Prostate gland (tissue), 2 donors: ENCODE measurements at regions not wholly inside any gene's neighbourhood (a gene's known extent, or its start where the extent isn't known, plus 50 kb on each side); places are given as distances from the start of the nearest gene placed in this dataset.

Experiments used
- DNase-seq: peaks from one replicate; pipeline ENCODE4 v3.0.0-alpha.2; 2019; ENCODE audit warnings: low spot score
- H3K27ac ChIP-seq, 2 donors: fragments of 200-600 bp; sonication (generic); 2 replicates each; pipeline ENCODE4 v1.5.1; 2017 to 2019
- H3K27me3 ChIP-seq: fragments of 200-600 bp; sonication (generic); replicated peaks from 2 replicates; pipeline ENCODE4 v1.5.1; 2019; ENCODE audit not compliant: insufficient read depth
- H3K36me3 ChIP-seq, 2 donors: fragments of 200-600 bp; sonication (generic); 1 replicate in 1 of 2; 2 replicates in 1 of 2; pipeline versions ENCODE4 v1.5.1 to v1.8.1; 2017 to 2019
- H3K4me1 ChIP-seq: fragments of 200-600 bp; sonication (generic); replicated peaks from 2 replicates; pipeline ENCODE4 v1.5.1; 2019
- H3K4me3 ChIP-seq, 2 donors: fragments of 200-600 bp; sonication (generic); 2 replicates each; pipeline ENCODE4 v1.5.1; 2017 to 2019
- H3K9me3 ChIP-seq: fragments of 200-600 bp; sonication (generic); 2 replicates; pipeline ENCODE4 v1.5.1; 2017
- POLR2A ChIP-seq: fragments of 450-650 bp; IDR thresholded peaks from one replicate; pipeline ENCODE4 v1.6.1; 2016; ENCODE audit warnings: antibody characterized with exemption, mild to moderate bottlenecking
- POLR2AphosphoS5 ChIP-seq: sonication (generic); formaldehyde crosslinking; IDR thresholded peaks from one replicate; pipeline ENCODE4 v1.6.1; 2017; ENCODE audit warnings: antibody characterized with exemption
- WGBS: methylation state at CpG from one replicate; pipeline ENCODE4 v1.1.5; 2018; 5-methylcytosine and 5-hydroxymethylcytosine counted together
- intact Hi-C: fragments of 100-400 bp; cut with DNase I; formaldehyde crosslinking; loops from one replicate; pipeline ENCODE4 v1.14.2; 2022
- TF ChIP-seq, protein P1 (sequence below), 4 experiments: fragments of 200-600 bp in 2 of 4; fragments of 450-650 bp in 2 of 4; sonication (generic) in 2 of 4; IDR thresholded peaks; 1 replicate in 3 of 4; 2 replicates in 1 of 4; pipeline ENCODE4 v1.5.1; 2016 to 2019; ENCODE audit warnings: antibody characterized with exemption in 4 of 4, mild to moderate bottlenecking in 2 of 4, moderate library complexity in 2 of 4

DNA sequence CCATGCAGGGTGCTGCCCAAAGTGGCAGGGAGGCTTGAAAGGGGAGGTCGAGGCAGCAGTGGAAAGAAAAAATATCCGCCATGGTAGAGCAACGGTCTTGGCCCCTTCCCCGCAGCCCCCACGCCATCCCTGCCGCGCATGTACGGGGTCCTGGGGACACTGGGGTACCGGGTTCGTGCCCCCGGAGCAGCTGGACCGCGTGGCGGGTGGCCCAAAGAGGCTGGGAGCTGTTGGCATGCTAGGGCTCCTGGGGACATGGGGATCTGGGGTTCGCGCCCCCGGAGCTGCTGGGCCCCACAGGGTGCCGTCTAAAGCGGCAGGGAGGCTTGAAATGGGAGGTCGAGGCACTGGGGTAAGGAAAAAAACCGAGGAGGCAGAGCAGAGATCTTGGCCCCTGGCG, 316.5 kb downstream of the ALG10 start:
- H3K4me3 ChIP-seq, result no peak overlapping the region
- 80% methylated on average over 22 of the region's 22 CpGs for WGBS
- no peak for DNase-seq
- H3K36me3 ChIP-seq, result no peaks in the 10 kb centered on the region
- no peak overlapping the region for H3K27ac ChIP-seq
- TF ChIP-seq POLR2AphosphoS5 (no peak), POLR2A (no peak)
- TF ChIP-seq, protein P1, sequence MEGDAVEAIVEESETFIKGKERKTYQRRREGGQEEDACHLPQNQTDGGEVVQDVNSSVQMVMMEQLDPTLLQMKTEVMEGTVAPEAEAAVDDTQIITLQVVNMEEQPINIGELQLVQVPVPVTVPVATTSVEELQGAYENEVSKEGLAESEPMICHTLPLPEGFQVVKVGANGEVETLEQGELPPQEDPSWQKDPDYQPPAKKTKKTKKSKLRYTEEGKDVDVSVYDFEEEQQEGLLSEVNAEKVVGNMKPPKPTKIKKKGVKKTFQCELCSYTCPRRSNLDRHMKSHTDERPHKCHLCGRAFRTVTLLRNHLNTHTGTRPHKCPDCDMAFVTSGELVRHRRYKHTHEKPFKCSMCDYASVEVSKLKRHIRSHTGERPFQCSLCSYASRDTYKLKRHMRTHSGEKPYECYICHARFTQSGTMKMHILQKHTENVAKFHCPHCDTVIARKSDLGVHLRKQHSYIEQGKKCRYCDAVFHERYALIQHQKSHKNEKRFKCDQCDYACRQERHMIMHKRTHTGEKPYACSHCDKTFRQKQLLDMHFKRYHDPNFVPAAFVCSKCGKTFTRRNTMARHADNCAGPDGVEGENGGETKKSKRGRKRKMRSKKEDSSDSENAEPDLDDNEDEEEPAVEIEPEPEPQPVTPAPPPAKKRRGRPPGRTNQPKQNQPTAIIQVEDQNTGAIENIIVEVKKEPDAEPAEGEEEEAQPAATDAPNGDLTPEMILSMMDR (IDR thresholded peaks at IDR 0.05), result no peak
- H3K4me1 ChIP-seq, result no peaks in the 10 kb centered on the region
- intact Hi-C loops, result no loop called here
- no peaks in the 10 kb centered on the region for H3K9me3 ChIP-seq
- no peaks in the 10 kb centered on the region for H3K27me3 ChIP-seq

DNA sequence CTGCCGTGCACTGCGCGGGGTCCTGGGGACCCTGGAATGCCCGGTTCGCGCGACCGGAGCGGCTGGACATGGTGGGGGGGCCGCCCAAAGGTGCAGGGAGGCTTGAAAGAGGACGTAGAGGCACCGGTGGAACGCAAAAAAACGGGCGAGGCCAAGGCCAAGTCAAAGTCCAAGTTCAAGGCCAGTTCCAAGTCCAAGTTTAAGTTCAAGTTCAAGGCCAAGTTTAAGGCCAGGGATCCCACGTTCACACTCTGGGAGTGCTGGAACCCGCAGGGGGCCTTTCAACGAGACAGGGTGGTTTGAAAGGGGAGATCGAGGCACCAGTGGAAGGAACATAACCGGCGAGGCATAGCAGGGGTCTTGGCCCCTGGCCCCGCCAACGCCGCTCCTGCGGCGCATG, 317.6 kb downstream of the ALG10 start:
- intact Hi-C loops, result no loop called here
- no peak overlapping the region for H3K4me3 ChIP-seq
- no peaks in the 10 kb centered on the region for H3K36me3 ChIP-seq
- H3K27ac ChIP-seq, result no peak overlapping the region
- 68% methylated on average over 26 of the region's 26 CpGs for WGBS
- no peaks in the 10 kb centered on the region for H3K27me3 ChIP-seq
- no peaks in the 10 kb centered on the region for H3K9me3 ChIP-seq
- no peaks in the 10 kb centered on the region for H3K4me1 ChIP-seq
- TF ChIP-seq, protein P1 (IDR thresholded peaks at IDR 0.05), result no peak
- TF ChIP-seq POLR2A (no peak), POLR2AphosphoS5 (no peak)
- DNase-seq, result no peak

DNA sequence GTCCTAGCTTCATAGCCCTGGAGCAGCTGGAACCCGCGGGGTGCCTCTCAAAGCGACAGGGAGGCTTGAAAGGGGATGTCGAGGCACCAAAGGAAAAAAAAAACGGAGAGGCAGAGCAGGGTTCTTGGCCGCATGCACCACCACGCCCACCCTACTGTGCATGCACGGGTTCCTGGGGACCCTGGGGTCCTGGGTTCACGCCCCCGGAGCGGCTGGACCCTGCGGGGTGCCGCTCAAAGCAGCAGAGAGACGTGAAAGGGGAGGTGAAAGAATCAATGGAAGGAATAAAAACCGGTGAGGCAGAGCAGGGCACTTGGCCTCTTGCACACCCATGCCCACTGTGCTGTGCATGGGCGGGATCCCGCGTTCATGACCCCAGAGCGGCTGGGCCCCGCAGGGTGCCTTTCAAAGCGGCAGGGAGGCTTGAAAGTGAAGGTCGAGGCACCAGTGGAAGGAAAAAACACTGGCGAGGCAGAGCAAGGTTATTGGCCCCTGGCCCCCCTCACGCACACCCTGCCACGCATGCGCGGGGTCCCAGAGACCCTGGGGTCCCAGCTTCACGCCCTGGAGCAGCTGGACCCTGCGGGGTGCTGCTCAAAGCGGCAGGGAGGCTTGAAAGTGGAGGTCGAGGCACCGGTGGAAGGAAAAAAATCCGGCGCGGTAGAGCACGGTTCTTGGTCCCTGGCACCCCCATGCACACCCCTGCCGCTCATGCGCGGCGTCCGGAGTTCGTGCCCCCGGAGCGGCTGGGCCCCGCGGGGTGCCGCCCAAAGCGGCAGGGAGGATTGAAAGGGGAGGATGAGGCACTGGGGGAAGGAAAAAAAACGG, 318.5 kb downstream of the ALG10 start:
- intact Hi-C loops, result no loop called here
- 57% methylated on average over 49 of the region's 49 CpGs for WGBS
- no peak for TF ChIP-seq POLR2A
- TF ChIP-seq, protein P1 (IDR thresholded peaks at IDR 0.05), result no peak
- TF ChIP-seq POLR2AphosphoS5, result no peak
- Histone ChIP-seq H3K27me3 (no peaks in the 10 kb centered on the region), H3K4me3 (no peak overlapping the region), H3K9me3 (no peaks in the 10 kb centered on the region), H3K27ac (no peak overlapping the region), H3K36me3 (no peaks in the 10 kb centered on the region), H3K4me1 (no peaks in the 10 kb centered on the region)
- no peak for DNase-seq

DNA sequence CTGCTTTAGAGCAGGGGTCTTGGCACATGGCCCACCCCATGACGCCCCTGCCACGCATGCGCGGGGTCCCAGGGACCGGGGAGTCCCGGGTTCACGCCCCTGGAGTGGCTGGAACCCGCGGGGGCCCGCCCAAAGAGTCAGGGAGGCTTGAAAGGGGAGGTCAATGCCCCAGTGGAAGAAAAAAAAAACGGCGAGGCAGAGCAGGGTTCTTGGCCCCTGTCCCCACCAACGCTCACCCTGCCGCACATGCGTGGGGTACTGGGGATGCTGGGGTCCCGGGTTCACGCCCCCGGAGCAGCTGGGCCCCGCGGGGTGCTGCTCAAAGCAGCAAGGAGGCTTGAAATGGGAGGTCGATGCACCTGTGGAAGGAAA, 319.1 kb downstream of the ALG10 start:
- Histone ChIP-seq H3K27me3 (no peaks in the 10 kb centered on the region), H3K27ac (no peak overlapping the region), H3K36me3 (no peaks in the 10 kb centered on the region), H3K9me3 (no peaks in the 10 kb centered on the region), H3K4me3 (no peak overlapping the region), H3K4me1 (no peaks in the 10 kb centered on the region)
- intact Hi-C loops, result no loop called here
- TF ChIP-seq POLR2AphosphoS5, result no peak
- TF ChIP-seq, protein P1 (IDR thresholded peaks at IDR 0.05), result no peak
- TF ChIP-seq POLR2A, result no peak
- WGBS, result 50% methylated on average over 21 of the region's 21 CpGs
- DNase-seq, result no peak

DNA sequence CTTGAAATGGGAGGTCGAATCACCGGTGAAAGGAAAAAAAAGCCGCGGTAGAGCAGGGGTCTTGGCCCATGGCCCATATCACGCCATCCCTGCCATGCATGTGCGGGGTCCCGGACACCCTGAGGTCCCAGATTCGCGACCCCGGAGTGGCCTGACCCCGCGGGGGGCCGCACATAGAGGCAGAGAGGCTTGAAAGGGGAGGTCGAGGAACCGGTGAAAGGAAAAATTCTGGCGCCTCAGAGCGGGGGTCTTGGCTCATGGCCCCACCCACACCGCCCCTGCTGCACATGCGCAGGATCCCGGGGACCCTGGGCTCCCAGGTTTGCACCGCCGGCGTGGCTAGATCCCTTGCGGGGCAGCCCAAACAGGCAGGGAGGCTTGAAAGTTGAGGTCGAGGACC, 319.8 kb downstream of the ALG10 start:
- no peaks in the 10 kb centered on the region for H3K4me1 ChIP-seq
- no peaks in the 10 kb centered on the region for H3K27me3 ChIP-seq
- DNase-seq, result no peak

More for the DNA sequence above, 319.8 kb downstream of the ALG10 start:
- Histone ChIP-seq H3K36me3 (no peaks in the 10 kb centered on the region), H3K4me3 (no peak overlapping the region), H3K9me3 (no peaks in the 10 kb centered on the region), H3K27ac (no peak overlapping the region)
- 55% methylated on average over 25 of the region's 25 CpGs for WGBS
- TF ChIP-seq POLR2A, result no peak
- no peak for TF ChIP-seq POLR2AphosphoS5
- TF ChIP-seq, protein P1 (IDR thresholded peaks at IDR 0.05), result no peak
- intact Hi-C loops, result no loop called here
